ENCODE measurements at regions not wholly inside any gene's neighbourhood (a gene's known extent, or its start where the extent isn't known, plus 50 kb on each side); places are given as distances from the start of the nearest gene placed in this dataset.
A peak's percentile ranks its signal among the peaks of the same experiment; 100 is the strongest.

- Histone ChIP-seq H3K9me3 (replicated peaks; ENCODE audit: low read length) (no peaks in the 10 kb centered on the region), H3K27me3 (ENCODE audit: control insufficient read depth, insufficient read depth, low read length) (peaks cover 64% of the 10 kb centered on the region), H3K4me2 (ENCODE audit: low read length) (peak overlapping the region; percentile 98), H3K4me1 (ENCODE audit: control insufficient read depth, insufficient read depth, low read length) (peaks cover 15% of the 10 kb centered on the region), H3K36me3 (ENCODE audit: insufficient read depth, low read length) (no peaks in the 10 kb centered on the region), H3K4me3 (ENCODE audit: low read length) (peak overlapping the region; percentile 72), H3K9ac (ENCODE audit: low read depth, low read length) (peak overlapping the region; percentile 56)
Observed at GRCh38 chr3:28575746-28576613, 227.4 kb upstream of the AZI2 start.

- H3K9me3 ChIP-seq (replicated peaks; ENCODE audit: low read length) = no peaks in the 10 kb centered on the region
- peak overlapping the region; percentile 72 for H3K4me3 ChIP-seq (ENCODE audit: low read length)
- no peaks in the 10 kb centered on the region for H3K36me3 ChIP-seq (ENCODE audit: insufficient read depth, low read length)
- H3K27me3 ChIP-seq (ENCODE audit: control insufficient read depth, insufficient read depth, low read length) = peaks cover 63% of the 10 kb centered on the region
- peak overlapping the region; percentile 98 for H3K4me2 ChIP-seq (ENCODE audit: low read length)
- H3K9ac ChIP-seq (ENCODE audit: low read depth, low read length) = peak overlapping the region; percentile 56
- H3K4me1 ChIP-seq (ENCODE audit: control insufficient read depth, insufficient read depth, low read length) = peaks cover 15% of the 10 kb centered on the region
Observed at GRCh38 chr3:28576614-28577200, 228.1 kb upstream of the AZI2 start.

- Histone ChIP-seq H3K4me3 (ENCODE audit: low read length) (no peak overlapping the region), H3K27me3 (ENCODE audit: control insufficient read depth, insufficient read depth, low read length) (peaks cover 59% of the 10 kb centered on the region), H3K9me3 (replicated peaks; ENCODE audit: low read length) (no peaks in the 10 kb centered on the region), H3K9ac (ENCODE audit: low read depth, low read length) (no peak overlapping the region), H3K4me1 (ENCODE audit: control insufficient read depth, insufficient read depth, low read length) (peaks cover 15% of the 10 kb centered on the region), H3K4me2 (ENCODE audit: low read length) (no peak overlapping the region), H3K36me3 (ENCODE audit: insufficient read depth, low read length) (no peaks in the 10 kb centered on the region)
Observed at GRCh38 chr3:28577941-28578500, 229.4 kb upstream of the AZI2 start.

- no peak overlapping the region for H3K4me2 ChIP-seq (ENCODE audit: low read length)
- H3K27me3 ChIP-seq (ENCODE audit: control insufficient read depth, insufficient read depth, low read length) = no peaks in the 10 kb centered on the region
- H3K9ac ChIP-seq (ENCODE audit: low read depth, low read length) = no peak overlapping the region
- H3K9me3 ChIP-seq (replicated peaks; ENCODE audit: low read length) = no peaks in the 10 kb centered on the region
- peaks cover 13% of the 10 kb centered on the region for H3K4me1 ChIP-seq (ENCODE audit: control insufficient read depth, insufficient read depth, low read length)
- no peak overlapping the region for H3K4me3 ChIP-seq (ENCODE audit: low read length)
- H3K36me3 ChIP-seq (ENCODE audit: insufficient read depth, low read length) = no peaks in the 10 kb centered on the region
Observed at GRCh38 chr3:28586325-28586724, 237.7 kb upstream of the AZI2 start.

- no peaks in the 10 kb centered on the region for H3K36me3 ChIP-seq (ENCODE audit: insufficient read depth, low read length)
- no peaks in the 10 kb centered on the region for H3K27me3 ChIP-seq (ENCODE audit: control insufficient read depth, insufficient read depth, low read length)
- H3K4me2 ChIP-seq (ENCODE audit: low read length) = no peak overlapping the region
- no peak overlapping the region for H3K4me3 ChIP-seq (ENCODE audit: low read length)
- H3K9me3 ChIP-seq (replicated peaks; ENCODE audit: low read length) = no peaks in the 10 kb centered on the region
- no peak overlapping the region for H3K9ac ChIP-seq (ENCODE audit: low read depth, low read length)
- H3K4me1 ChIP-seq (ENCODE audit: control insufficient read depth, insufficient read depth, low read length) = peaks cover 13% of the 10 kb centered on the region
Observed at GRCh38 chr3:28587723-28588122, 239.1 kb upstream of the AZI2 start.

GRCh38 chr3:28590216-28590615, 241.6 kb upstream of the AZI2 start:
- Histone ChIP-seq H3K9me3 (replicated peaks; ENCODE audit: low read length) (no peaks in the 10 kb centered on the region), H3K4me1 (ENCODE audit: control insufficient read depth, insufficient read depth, low read length) (peaks cover 13% of the 10 kb centered on the region), H3K27me3 (ENCODE audit: control insufficient read depth, insufficient read depth, low read length) (no peaks in the 10 kb centered on the region), H3K9ac (ENCODE audit: low read depth, low read length) (no peak overlapping the region), H3K4me2 (ENCODE audit: low read length) (peak overlapping the region; percentile 66), H3K36me3 (ENCODE audit: insufficient read depth, low read length) (no peaks in the 10 kb centered on the region), H3K4me3 (ENCODE audit: low read length) (peak overlapping the region; percentile 46)

GRCh38 chr3:28590860-28591259, 242.2 kb upstream of the AZI2 start:
- Histone ChIP-seq H3K4me2 (ENCODE audit: low read length) (peak overlapping the region; percentile 66), H3K9ac (ENCODE audit: low read depth, low read length) (no peak overlapping the region), H3K4me3 (ENCODE audit: low read length) (peak overlapping the region; percentile 46)

GRCh38 chr3:28595372-28595771, 246.7 kb upstream of the AZI2 start:
- Histone ChIP-seq H3K27me3 (ENCODE audit: control insufficient read depth, insufficient read depth, low read length) (no peaks in the 10 kb centered on the region), H3K36me3 (ENCODE audit: insufficient read depth, low read length) (no peaks in the 10 kb centered on the region), H3K9me3 (replicated peaks; ENCODE audit: low read length) (no peaks in the 10 kb centered on the region), H3K4me1 (ENCODE audit: control insufficient read depth, insufficient read depth, low read length) (peaks cover 8% of the 10 kb centered on the region), H3K4me3 (ENCODE audit: low read length) (no peak overlapping the region), H3K4me2 (ENCODE audit: low read length) (no peak overlapping the region), H3K9ac (ENCODE audit: low read depth, low read length) (no peak overlapping the region)

More at GRCh38 chr3:28590860-28591259, 242.2 kb upstream of the AZI2 start:
- no peaks in the 10 kb centered on the region for H3K27me3 ChIP-seq (ENCODE audit: control insufficient read depth, insufficient read depth, low read length)
- peaks cover 13% of the 10 kb centered on the region for H3K4me1 ChIP-seq (ENCODE audit: control insufficient read depth, insufficient read depth, low read length)
- no peaks in the 10 kb centered on the region for H3K36me3 ChIP-seq (ENCODE audit: insufficient read depth, low read length)
- H3K9me3 ChIP-seq (replicated peaks; ENCODE audit: low read length) = no peaks in the 10 kb centered on the region

- Histone ChIP-seq H3K27me3 (ENCODE audit: control insufficient read depth, insufficient read depth, low read length) (no peaks in the 10 kb centered on the region), H3K4me1 (ENCODE audit: control insufficient read depth, insufficient read depth, low read length) (no peaks in the 10 kb centered on the region), H3K4me3 (ENCODE audit: low read length) (no peak overlapping the region), H3K4me2 (ENCODE audit: low read length) (no peak overlapping the region), H3K9ac (ENCODE audit: low read depth, low read length) (no peak overlapping the region), H3K9me3 (replicated peaks; ENCODE audit: low read length) (no peaks in the 10 kb centered on the region), H3K36me3 (ENCODE audit: insufficient read depth, low read length) (no peaks in the 10 kb centered on the region)
Observed at GRCh38 chr3:28597452-28597851, 248.8 kb upstream of the AZI2 start.

- Histone ChIP-seq H3K9ac (ENCODE audit: low read depth, low read length) (no peak overlapping the region), H3K36me3 (ENCODE audit: insufficient read depth, low read length) (no peaks in the 10 kb centered on the region), H3K27me3 (ENCODE audit: control insufficient read depth, insufficient read depth, low read length) (no peaks in the 10 kb centered on the region), H3K4me2 (ENCODE audit: low read length) (no peak overlapping the region), H3K4me1 (ENCODE audit: control insufficient read depth, insufficient read depth, low read length) (no peaks in the 10 kb centered on the region), H3K9me3 (replicated peaks; ENCODE audit: low read length) (no peaks in the 10 kb centered on the region), H3K4me3 (ENCODE audit: low read length) (no peak overlapping the region)
Observed at GRCh38 chr3:28598165-28598564, 249.5 kb upstream of the AZI2 start.

GRCh38 chr3:28601291-28601690, 252.7 kb upstream of the AZI2 start:
- Histone ChIP-seq H3K4me2 (ENCODE audit: low read length) (no peak overlapping the region), H3K9ac (ENCODE audit: low read depth, low read length) (no peak overlapping the region), H3K4me1 (ENCODE audit: control insufficient read depth, insufficient read depth, low read length) (no peaks in the 10 kb centered on the region), H3K9me3 (replicated peaks; ENCODE audit: low read length) (no peaks in the 10 kb centered on the region), H3K36me3 (ENCODE audit: insufficient read depth, low read length) (no peaks in the 10 kb centered on the region), H3K27me3 (ENCODE audit: control insufficient read depth, insufficient read depth, low read length) (no peaks in the 10 kb centered on the region), H3K4me3 (ENCODE audit: low read length) (no peak overlapping the region)
